GM10266 (cell line): ENCODE measurements at regions not wholly inside any gene's neighbourhood (a gene's known extent, or its start where the extent isn't known, plus 50 kb on each side); places are given as distances from the start of the nearest gene placed in this dataset.

Experiments
- DNase-seq: peaks from one replicate; pipeline ENCODE4 v3.0.0; 2012; ENCODE audit errors: extremely low spot score
- CTCF ChIP-seq: IDR thresholded peaks from 2 replicates; pipeline ENCODE4 v1.5.1; 2012; ENCODE audit warnings: mild to moderate bottlenecking, low read depth; ENCODE audit not compliant: control insufficient read depth, insufficient read depth; ENCODE audit errors: missing control alignments

GRCh38 chrX:121802881-121803412, 755.5 kb downstream of the GLUD2 start:
- TF ChIP-seq CTCF: no peak
- DNase-seq: no peak

GRCh38 chrX:121823406-121823805, 776.0 kb downstream of the GLUD2 start:
- no peak for TF ChIP-seq CTCF
- no peak for DNase-seq

DNA sequence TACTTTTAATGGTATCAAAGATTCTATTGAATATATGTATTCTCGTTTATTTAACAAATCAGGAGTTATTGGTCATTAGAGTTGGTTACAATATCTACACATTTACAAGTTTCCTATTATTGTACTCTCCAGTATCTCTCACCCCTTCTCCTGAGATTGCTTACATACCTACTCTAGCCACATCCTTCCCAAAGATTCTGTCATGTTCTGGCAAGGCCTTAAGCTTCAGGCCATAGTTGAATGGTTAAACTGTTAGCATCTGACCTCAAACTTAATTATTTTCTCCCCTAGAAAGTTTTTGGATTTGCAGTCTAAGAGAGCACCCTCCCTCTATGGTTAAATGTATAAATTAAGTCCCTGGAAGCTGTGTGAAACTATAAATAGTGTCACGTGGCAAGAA, 784.2 kb downstream of the GLUD2 start:
- TF ChIP-seq CTCF: no peak
- no peak for DNase-seq

DNA sequence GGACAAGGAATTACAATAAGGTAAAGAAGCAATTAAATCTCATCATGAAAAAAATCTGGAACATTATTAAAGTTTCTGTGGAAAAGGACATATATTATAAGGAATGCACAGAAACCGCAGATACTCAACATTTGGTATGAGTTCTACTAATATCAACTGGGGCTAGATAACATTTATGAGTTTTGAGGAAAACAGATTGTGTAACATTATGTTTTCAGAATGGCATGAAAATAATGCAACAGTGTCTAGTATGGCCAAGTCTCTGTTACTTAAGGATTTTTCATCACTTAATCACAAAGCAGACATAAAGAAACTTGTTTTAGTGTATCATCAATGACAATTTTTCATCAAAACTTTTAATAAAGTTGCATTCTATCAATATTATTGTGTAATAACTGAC, 785.0 kb downstream of the GLUD2 start:
- TF ChIP-seq CTCF: no peak
- DNase-seq: no peak

DNA sequence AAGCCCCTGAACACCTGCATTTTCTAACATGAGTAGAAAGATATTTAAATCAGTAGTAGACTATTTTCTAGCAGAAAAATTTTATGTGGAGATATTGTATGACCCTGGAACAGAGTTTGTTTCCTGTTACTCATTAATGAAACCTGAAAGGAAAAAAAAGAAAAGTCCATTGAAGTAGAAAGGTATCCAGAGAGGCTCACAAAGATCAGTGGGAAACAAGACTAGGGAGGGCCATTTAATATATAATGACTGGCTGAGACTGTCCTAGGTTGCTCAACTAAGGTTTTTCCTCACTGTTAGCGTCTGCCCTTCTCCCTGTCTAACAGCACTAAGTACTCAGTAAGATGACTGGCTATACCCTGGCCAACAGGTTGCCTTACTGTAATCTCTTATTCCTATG, 788.6 kb downstream of the GLUD2 start:
- TF ChIP-seq CTCF: no peak
- DNase-seq: no peak

DNA sequence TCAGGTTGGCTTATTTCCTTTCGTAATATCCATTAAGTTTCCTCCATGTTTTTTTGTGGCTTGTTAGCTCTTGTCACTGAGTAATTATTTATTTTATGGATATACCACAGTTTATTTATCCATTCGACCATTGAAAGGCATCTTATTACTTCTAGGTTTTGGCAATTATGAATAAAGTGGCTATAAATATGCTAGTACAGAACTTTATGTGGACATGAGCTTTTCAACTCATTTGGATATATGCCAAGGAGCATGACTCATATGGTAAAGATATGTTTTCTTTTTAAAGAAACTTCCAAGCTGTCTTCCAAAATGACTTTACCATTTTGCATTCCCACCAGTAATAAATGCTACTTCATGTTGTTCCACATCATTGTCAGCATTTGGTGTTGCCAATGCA, 803.6 kb downstream of the GLUD2 start:
- DNase-seq: no peak
- no peak for TF ChIP-seq CTCF

- no peak for TF ChIP-seq CTCF
- DNase-seq: no peak
Measured at GRCh38 chrX:121853762-121854613, 806.6 kb downstream of the GLUD2 start.
